ENCODE measurements at regions not wholly inside any gene's neighbourhood (a gene's known extent, or its start where the extent isn't known, plus 50 kb on each side); places are given as distances from the start of the nearest gene placed in this dataset.
"Not testable (repeated sequence)": the region's sequence is repeated elsewhere in the genome, so short reads cannot be mapped to it uniquely, and the experiment has no call there.

DNA sequence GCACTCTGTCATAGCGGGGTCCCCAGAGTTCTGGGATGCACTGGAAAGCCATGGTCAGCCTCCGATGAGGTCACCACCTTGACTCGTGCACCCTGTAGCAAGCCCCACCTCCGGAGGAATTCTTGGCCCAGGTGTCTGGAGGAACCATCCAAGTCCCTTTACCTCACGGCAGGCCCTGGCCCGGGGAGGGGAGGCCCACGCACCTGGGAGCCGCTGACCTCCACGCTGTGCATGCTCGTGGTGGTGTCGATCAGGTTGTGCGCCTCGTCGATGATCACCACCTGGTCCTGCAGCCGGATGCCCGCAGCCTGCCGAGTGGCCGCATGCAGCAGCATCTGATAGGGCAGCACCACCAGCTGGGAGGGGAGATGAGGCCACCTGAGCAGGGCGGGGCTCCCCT is 177.3 kb downstream of the KLRB1 start:
- not testable (repeated sequence) for TF ChIP-seq POLR2A (IDR thresholded peaks at IDR 0.05)
- TF ChIP-seq, protein P1, sequence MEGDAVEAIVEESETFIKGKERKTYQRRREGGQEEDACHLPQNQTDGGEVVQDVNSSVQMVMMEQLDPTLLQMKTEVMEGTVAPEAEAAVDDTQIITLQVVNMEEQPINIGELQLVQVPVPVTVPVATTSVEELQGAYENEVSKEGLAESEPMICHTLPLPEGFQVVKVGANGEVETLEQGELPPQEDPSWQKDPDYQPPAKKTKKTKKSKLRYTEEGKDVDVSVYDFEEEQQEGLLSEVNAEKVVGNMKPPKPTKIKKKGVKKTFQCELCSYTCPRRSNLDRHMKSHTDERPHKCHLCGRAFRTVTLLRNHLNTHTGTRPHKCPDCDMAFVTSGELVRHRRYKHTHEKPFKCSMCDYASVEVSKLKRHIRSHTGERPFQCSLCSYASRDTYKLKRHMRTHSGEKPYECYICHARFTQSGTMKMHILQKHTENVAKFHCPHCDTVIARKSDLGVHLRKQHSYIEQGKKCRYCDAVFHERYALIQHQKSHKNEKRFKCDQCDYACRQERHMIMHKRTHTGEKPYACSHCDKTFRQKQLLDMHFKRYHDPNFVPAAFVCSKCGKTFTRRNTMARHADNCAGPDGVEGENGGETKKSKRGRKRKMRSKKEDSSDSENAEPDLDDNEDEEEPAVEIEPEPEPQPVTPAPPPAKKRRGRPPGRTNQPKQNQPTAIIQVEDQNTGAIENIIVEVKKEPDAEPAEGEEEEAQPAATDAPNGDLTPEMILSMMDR (IDR thresholded peaks at IDR 0.05), result not testable (repeated sequence)

Measured in testis (tissue), 2 donors.